WTC11 (cell line): ENCODE measurements at regions not wholly inside any gene's neighbourhood (a gene's known extent, or its start where the extent isn't known, plus 50 kb on each side); places are given as distances from the start of the nearest gene placed in this dataset.

ENCODE experiments used
- ATAC-seq: fragments of 200-7000 bp; cut with Tn5 transposase; 2 replicates; pipeline ENCODE4 v1.10.0; 2021; ENCODE audit warnings: mild to moderate bottlenecking, moderate library complexity
- CTCF ChIA-PET: fragments of 300-600 bp; sonication (Branson Sonifier 250); formaldehyde crosslinking; loops from one replicate; lab custom pipeline; 2021; ENCODE audit warnings: antibody characterized with exemption; lab: Charles Lee
- POLR2A ChIA-PET: fragments of 350-600 bp; sonication (Branson Sonifier 250); formaldehyde crosslinking; loops from one replicate; lab custom pipeline; 2021; ENCODE audit warnings: antibody characterized with exemption; lab: Charles Lee
- DNase-seq: peaks from one replicate; pipeline ENCODE4 v3.0.0; 2021; ENCODE audit warnings: low spot score
- H3K27ac Mint-ChIP-seq: 2 replicates; pipeline ENCODE4 v1.8.0; 2021; ENCODE audit warnings: mixed read lengths
- H3K27me3 Mint-ChIP-seq: 2 replicates; pipeline ENCODE4 v1.8.0; 2021; ENCODE audit warnings: low read depth, mild to moderate bottlenecking, moderate library complexity, mixed read lengths
- H3K36me3 Mint-ChIP-seq: 2 replicates; pipeline ENCODE4 v1.8.0; 2021; ENCODE audit warnings: mixed read lengths
- H3K4me1 Mint-ChIP-seq: 2 replicates; pipeline ENCODE4 v1.8.0; 2022; ENCODE audit warnings: mixed read lengths
- H3K4me3 Mint-ChIP-seq: 2 replicates; pipeline ENCODE4 v1.8.0; 2021; ENCODE audit warnings: mild to moderate bottlenecking, moderate library complexity, mixed read lengths
- H3K9me3 Mint-ChIP-seq: 2 replicates; pipeline ENCODE4 v1.8.0; 2021; ENCODE audit warnings: mixed read lengths
- ATF3 ChIP-seq: sonication (generic); formaldehyde crosslinking; conservative IDR thresholded peaks from 2 replicates; pipeline ENCODE4 v1.8.1; 2022; ENCODE audit warnings: mild to moderate bottlenecking, missing genetic modification reagents
- CDX4 ChIP-seq: fragments of 250-450 bp; sonication (Bioruptor Pico); IDR thresholded peaks from 2 replicates; pipeline ENCODE4 v1.9.0; 2021; ENCODE audit warnings: moderate library complexity, mild to moderate bottlenecking, inconsistent platforms, borderline replicate concordance
- CREB1 ChIP-seq: sonication (generic); formaldehyde crosslinking; IDR thresholded peaks from 2 replicates; pipeline ENCODE4 v1.8.0; 2023; ENCODE audit warnings: mild to moderate bottlenecking, missing genetic modification reagents
- EMX1 ChIP-seq: fragments of 250-450 bp; sonication (Bioruptor Pico); IDR thresholded peaks from 2 replicates; pipeline ENCODE4 v1.8.0; 2021; ENCODE audit warnings: mild to moderate bottlenecking
- ESRRA ChIP-seq: sonication (generic); formaldehyde crosslinking; IDR thresholded peaks from 2 replicates; pipeline ENCODE4 v1.8.1; 2022; ENCODE audit warnings: mild to moderate bottlenecking, missing genetic modification reagents, borderline replicate concordance
- ETV6 ChIP-seq: sonication (generic); formaldehyde crosslinking; IDR thresholded peaks from 2 replicates; pipeline ENCODE4 v1.8.1; 2022; ENCODE audit warnings: mild to moderate bottlenecking, missing genetic modification reagents
- FOXP1 ChIP-seq: sonication (generic); formaldehyde crosslinking; IDR thresholded peaks from 2 replicates; pipeline ENCODE4 v1.8.0; 2022; ENCODE audit warnings: missing genetic modification reagents, mild to moderate bottlenecking, moderate library complexity, borderline replicate concordance
- GABPB1 ChIP-seq: sonication (generic); formaldehyde crosslinking; IDR thresholded peaks from 2 replicates; pipeline ENCODE4 v1.8.1; 2023; ENCODE audit warnings: mild to moderate bottlenecking, missing genetic modification reagents
- GTF2I ChIP-seq: fragments of 250-450 bp; sonication (Bioruptor Pico); conservative IDR thresholded peaks from 2 replicates; pipeline ENCODE4 v1.4.0; 2021; ENCODE audit warnings: mild to moderate bottlenecking
- HMGXB4 ChIP-seq: sonication (generic); formaldehyde crosslinking; IDR thresholded peaks from 2 replicates; pipeline ENCODE4 v1.8.1; 2023; ENCODE audit warnings: mild to moderate bottlenecking, moderate library complexity, missing genetic modification reagents
- JAZF1 ChIP-seq: fragments of 250-450 bp; sonication (Bioruptor Pico); IDR thresholded peaks from 2 replicates; pipeline ENCODE4 v1.9.0; 2021; ENCODE audit warnings: moderate library complexity, mild to moderate bottlenecking, inconsistent platforms
- MXD4 ChIP-seq: fragments of 250-450 bp; sonication (Bioruptor Pico); IDR thresholded peaks from 2 replicates; pipeline ENCODE4 v1.8.0; 2021; ENCODE audit warnings: mild to moderate bottlenecking, moderate library complexity, borderline replicate concordance
- NFATC4 ChIP-seq: fragments of 250-450 bp; sonication (Bioruptor Pico); IDR thresholded peaks from 2 replicates; pipeline ENCODE4 v1.9.0; 2021; ENCODE audit warnings: mild to moderate bottlenecking
- NR3C1 ChIP-seq: sonication (generic); formaldehyde crosslinking; conservative IDR thresholded peaks from 2 replicates; pipeline ENCODE4 v1.8.1; 2023; ENCODE audit warnings: low read depth, mild to moderate bottlenecking, missing genetic modification reagents
- PRRX2 ChIP-seq: fragments of 250-450 bp; sonication (Bioruptor Pico); IDR thresholded peaks from 2 replicates; pipeline ENCODE4 v1.8.0; 2021; ENCODE audit warnings: mild to moderate bottlenecking
- SOX15 ChIP-seq: fragments of 250-450 bp; sonication (Bioruptor Pico); IDR thresholded peaks from 2 replicates; pipeline ENCODE4 v1.9.0; 2021; ENCODE audit warnings: mild to moderate bottlenecking
- TCF7 ChIP-seq: sonication (generic); formaldehyde crosslinking; IDR thresholded peaks from 2 replicates; pipeline ENCODE4 v1.8.0; 2022; ENCODE audit warnings: mild to moderate bottlenecking, low read depth, missing genetic modification reagents, moderate library complexity
- TEAD1 ChIP-seq: sonication (generic); formaldehyde crosslinking; IDR thresholded peaks from 2 replicates; pipeline ENCODE4 v1.8.0; 2022; ENCODE audit warnings: mild to moderate bottlenecking, missing genetic modification reagents
- ZNF396 ChIP-seq: fragments of 250-450 bp; sonication (Bioruptor Pico); IDR thresholded peaks from 2 replicates; pipeline ENCODE4 v1.8.0; 2021; ENCODE audit warnings: mild to moderate bottlenecking, moderate library complexity, borderline replicate concordance
- ZNF416 ChIP-seq: fragments of 250-450 bp; sonication (Bioruptor Pico); IDR thresholded peaks from 2 replicates; pipeline ENCODE4 v1.9.0; 2021; ENCODE audit warnings: mild to moderate bottlenecking, inconsistent platforms
- TF ChIP-seq, protein P1 (sequence below): sonication (generic); formaldehyde crosslinking; IDR thresholded peaks from 2 replicates; pipeline ENCODE4 v1.8.0; 2022; ENCODE audit warnings: mild to moderate bottlenecking, missing genetic modification reagents
- TF ChIP-seq, protein P2 (sequence below): sonication (generic); formaldehyde crosslinking; IDR thresholded peaks from 2 replicates; pipeline ENCODE4 v1.8.1; 2023; ENCODE audit warnings: mild to moderate bottlenecking, missing genetic modification reagents, borderline replicate concordance
- TF ChIP-seq, protein P3 (sequence below): sonication (generic); formaldehyde crosslinking; IDR thresholded peaks from 2 replicates; pipeline ENCODE4 v1.8.0; 2022; ENCODE audit warnings: mild to moderate bottlenecking, missing genetic modification reagents
- TF ChIP-seq, protein P4 (sequence below): sonication (generic); formaldehyde crosslinking; IDR thresholded peaks from 2 replicates; pipeline ENCODE4 v1.8.0; 2022; ENCODE audit warnings: mild to moderate bottlenecking, missing genetic modification reagents

- CTCF ChIA-PET, result interaction anchor here (0.8 kb wide), 1 partner anchor 12 kb away, joined by 4 read pairs; no protein-coding TSS in a partner anchor
- no peaks in the 10 kb centered on the region for H3K36me3 Mint-ChIP-seq
- no peak for DNase-seq
- H3K4me3 Mint-ChIP-seq, result no peak overlapping the region
- ATAC-seq, result no peak
- H3K9me3 Mint-ChIP-seq, result peaks cover 14% of the 10 kb centered on the region
- H3K27me3 Mint-ChIP-seq, result no peaks in the 10 kb centered on the region
- TF ChIP-seq ESRRA (CRISPR knock-in tag), result no peak
- no peak for TF ChIP-seq FOXP1
- TF ChIP-seq GABPB1 (CRISPR knock-in tag), result no peak
- no peak for TF ChIP-seq ETV6 (CRISPR knock-in tag)
- TF ChIP-seq, protein P1, sequence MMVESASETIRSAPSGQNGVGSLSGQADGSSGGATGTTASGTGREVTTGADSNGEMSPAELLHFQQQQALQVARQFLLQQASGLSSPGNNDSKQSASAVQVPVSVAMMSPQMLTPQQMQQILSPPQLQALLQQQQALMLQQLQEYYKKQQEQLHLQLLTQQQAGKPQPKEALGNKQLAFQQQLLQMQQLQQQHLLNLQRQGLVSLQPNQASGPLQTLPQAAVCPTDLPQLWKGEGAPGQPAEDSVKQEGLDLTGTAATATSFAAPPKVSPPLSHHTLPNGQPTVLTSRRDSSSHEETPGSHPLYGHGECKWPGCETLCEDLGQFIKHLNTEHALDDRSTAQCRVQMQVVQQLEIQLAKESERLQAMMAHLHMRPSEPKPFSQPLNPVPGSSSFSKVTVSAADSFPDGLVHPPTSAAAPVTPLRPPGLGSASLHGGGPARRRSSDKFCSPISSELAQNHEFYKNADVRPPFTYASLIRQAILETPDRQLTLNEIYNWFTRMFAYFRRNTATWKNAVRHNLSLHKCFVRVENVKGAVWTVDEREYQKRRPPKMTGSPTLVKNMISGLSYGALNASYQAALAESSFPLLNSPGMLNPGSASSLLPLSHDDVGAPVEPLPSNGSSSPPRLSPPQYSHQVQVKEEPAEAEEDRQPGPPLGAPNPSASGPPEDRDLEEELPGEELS (CRISPR knock-in tag), result no peak
- no peak for TF ChIP-seq MXD4 (CRISPR knock-in tag)
- TF ChIP-seq SOX15, result no peak
- TF ChIP-seq, protein P2, sequence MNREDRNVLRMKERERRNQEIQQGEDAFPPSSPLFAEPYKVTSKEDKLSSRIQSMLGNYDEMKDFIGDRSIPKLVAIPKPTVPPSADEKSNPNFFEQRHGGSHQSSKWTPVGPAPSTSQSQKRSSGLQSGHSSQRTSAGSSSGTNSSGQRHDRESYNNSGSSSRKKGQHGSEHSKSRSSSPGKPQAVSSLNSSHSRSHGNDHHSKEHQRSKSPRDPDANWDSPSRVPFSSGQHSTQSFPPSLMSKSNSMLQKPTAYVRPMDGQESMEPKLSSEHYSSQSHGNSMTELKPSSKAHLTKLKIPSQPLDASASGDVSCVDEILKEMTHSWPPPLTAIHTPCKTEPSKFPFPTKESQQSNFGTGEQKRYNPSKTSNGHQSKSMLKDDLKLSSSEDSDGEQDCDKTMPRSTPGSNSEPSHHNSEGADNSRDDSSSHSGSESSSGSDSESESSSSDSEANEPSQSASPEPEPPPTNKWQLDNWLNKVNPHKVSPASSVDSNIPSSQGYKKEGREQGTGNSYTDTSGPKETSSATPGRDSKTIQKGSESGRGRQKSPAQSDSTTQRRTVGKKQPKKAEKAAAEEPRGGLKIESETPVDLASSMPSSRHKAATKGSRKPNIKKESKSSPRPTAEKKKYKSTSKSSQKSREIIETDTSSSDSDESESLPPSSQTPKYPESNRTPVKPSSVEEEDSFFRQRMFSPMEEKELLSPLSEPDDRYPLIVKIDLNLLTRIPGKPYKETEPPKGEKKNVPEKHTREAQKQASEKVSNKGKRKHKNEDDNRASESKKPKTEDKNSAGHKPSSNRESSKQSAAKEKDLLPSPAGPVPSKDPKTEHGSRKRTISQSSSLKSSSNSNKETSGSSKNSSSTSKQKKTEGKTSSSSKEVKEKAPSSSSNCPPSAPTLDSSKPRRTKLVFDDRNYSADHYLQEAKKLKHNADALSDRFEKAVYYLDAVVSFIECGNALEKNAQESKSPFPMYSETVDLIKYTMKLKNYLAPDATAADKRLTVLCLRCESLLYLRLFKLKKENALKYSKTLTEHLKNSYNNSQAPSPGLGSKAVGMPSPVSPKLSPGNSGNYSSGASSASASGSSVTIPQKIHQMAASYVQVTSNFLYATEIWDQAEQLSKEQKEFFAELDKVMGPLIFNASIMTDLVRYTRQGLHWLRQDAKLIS (CRISPR knock-in tag), result no peak
- TF ChIP-seq PRRX2 (CRISPR knock-in tag), result no peak
- TF ChIP-seq, protein P3, sequence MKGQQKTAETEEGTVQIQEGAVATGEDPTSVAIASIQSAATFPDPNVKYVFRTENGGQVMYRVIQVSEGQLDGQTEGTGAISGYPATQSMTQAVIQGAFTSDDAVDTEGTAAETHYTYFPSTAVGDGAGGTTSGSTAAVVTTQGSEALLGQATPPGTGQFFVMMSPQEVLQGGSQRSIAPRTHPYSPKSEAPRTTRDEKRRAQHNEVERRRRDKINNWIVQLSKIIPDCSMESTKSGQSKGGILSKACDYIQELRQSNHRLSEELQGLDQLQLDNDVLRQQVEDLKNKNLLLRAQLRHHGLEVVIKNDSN, result no peak
- TF ChIP-seq TEAD1 (CRISPR knock-in tag), result no peak
- TF ChIP-seq, protein P4, sequence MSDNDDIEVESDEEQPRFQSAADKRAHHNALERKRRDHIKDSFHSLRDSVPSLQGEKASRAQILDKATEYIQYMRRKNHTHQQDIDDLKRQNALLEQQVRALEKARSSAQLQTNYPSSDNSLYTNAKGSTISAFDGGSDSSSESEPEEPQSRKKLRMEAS (CRISPR knock-in tag), result no peak
- no peak for TF ChIP-seq NR3C1 (CRISPR knock-in tag)
- TF ChIP-seq TCF7 (CRISPR knock-in tag), result no peak
- TF ChIP-seq, all 79 proteins: peak for 0
- POLR2A ChIA-PET, result no interaction called here
- H3K4me1 Mint-ChIP-seq, result no peaks in the 10 kb centered on the region
- H3K27ac Mint-ChIP-seq, result no peak overlapping the region
Measured at GRCh38 chr1:101509370-101509769, 272.6 kb downstream of the S1PR1 start.

DNA sequence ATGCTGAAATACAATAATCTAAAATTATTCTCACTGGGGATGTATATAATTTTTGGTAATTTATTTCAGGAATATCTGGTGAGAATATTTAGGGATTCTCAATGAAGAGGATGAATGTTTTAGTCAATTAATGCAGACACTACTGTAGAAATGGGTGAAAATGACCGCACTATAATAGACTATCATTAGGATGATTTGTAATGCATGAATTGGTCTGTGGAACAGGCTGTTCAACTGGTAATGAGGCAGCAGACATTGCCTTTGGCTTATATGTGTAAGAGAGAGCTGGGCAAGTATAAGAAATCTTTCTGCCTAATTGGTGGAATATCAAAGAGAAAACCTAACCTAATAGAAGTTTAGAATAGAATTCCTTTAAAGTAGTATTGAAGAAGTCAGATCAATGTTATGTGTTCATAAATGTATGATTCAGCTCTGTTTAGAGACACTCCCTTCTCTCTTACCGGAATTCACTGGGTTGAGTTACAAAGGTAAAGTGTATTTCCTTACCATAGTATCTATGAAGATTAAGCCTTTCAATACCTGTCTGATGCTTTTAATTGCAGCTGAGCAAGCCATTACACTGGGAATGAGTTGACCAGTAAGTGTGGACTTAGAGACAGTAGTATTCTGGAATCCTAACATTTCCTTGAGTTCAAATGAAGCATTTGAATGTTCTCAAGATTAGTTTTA lies 274.5 kb downstream of the S1PR1 start:
- DNase-seq (no peak), ATAC-seq (no peak)
- Mint-ChIP-seq H3K27me3 (no peaks in the 10 kb centered on the region), H3K9me3 (peaks cover 16% of the 10 kb centered on the region), H3K27ac (no peak overlapping the region), H3K36me3 (no peaks in the 10 kb centered on the region), H3K4me1 (no peaks in the 10 kb centered on the region), H3K4me3 (no peak overlapping the region)
- ChIA-PET CTCF (no interaction called here), POLR2A (no interaction called here)
- TF ChIP-seq EMX1 (CRISPR knock-in tag) (no peak), ATF3 (no peak), ZNF416 (CRISPR knock-in tag) (no peak), CDX4 (no peak), CREB1 (CRISPR knock-in tag) (no peak), JAZF1 (CRISPR knock-in tag) (no peak), HMGXB4 (CRISPR knock-in tag) (no peak), ZNF396 (CRISPR knock-in tag) (no peak), GTF2I (CRISPR knock-in tag) (no peak), NFATC4 (CRISPR knock-in tag) (no peak), FOXP1 (no peak)
- TF ChIP-seq, protein P4 (CRISPR knock-in tag), result no peak
- TF ChIP-seq, protein P3, result no peak
